Activated T-helper 1 cell treated with Interleukin-2 at 50 U/mL for 16 hours (primary cell): ENCODE measurements at regions not wholly inside any gene's neighbourhood (a gene's known extent, or its start where the extent isn't known, plus 50 kb on each side); places are given as distances from the start of the nearest gene placed in this dataset.

Experiments used
- DNase-seq: peaks from one replicate; pipeline ENCODE4 v3.0.0-alpha.2; 2020; ENCODE audit warnings: low read depth

DNA sequence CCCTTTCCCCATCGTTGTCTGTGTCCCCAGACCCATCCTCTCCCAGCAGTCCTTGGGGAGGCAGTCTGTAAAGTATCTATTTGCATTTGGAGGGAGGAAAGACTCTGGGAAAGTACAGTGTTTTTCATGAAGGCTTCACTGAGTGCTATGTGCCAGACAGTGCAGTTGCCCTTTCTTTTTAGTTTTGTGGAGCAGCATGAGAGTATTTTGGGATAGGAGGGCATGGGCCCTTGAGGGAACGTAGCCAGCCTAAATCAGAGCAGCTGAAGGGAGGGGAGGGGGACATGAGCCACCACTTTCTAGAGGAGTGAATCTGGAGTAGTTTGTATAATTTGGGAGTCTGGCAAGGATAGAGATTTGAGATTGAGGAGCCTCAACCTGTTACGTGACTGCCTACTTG lies 404.0 kb upstream of the KAZN start:
- no peak for DNase-seq

DNA sequence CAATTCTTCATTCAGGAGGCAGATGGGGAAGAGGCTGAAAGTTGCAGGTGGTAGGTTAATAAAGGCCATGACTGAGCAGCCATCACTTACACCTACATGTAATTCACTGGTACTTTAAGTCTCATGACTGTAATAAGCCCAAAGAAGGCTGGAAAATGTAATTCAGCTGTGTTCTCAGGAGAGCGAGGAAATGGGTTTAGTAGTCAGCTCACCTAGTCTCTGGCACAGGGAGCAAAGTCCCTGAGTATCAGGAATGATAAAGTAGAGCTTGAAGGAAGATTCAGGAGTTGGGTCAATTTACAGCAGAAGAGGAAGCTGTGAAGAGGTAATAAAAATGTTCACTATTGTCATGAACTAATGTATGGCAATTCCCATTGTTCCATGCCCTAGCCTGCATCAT lies 393.4 kb upstream of the KAZN start:
- DNase-seq, result no peak

DNA sequence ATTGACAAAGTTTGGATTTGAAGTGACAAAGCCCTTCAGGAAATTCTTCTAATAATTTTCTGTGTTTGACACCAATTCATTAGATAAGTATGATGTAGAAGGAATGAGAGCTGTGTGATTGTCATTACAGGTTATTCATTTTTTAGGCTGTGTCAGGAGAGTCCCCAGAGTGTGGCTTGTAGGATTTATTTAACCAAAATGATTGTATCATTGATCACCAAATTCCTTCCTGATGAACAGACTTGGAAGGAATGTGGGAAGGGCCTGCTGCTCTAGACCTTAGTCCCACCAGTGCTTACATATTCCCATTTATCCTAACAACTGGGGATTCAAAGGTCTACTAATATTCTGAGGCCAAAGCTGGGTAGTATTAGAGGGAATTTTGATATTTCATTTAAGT lies 383.3 kb upstream of the KAZN start:
- DNase-seq, result no peak

DNA sequence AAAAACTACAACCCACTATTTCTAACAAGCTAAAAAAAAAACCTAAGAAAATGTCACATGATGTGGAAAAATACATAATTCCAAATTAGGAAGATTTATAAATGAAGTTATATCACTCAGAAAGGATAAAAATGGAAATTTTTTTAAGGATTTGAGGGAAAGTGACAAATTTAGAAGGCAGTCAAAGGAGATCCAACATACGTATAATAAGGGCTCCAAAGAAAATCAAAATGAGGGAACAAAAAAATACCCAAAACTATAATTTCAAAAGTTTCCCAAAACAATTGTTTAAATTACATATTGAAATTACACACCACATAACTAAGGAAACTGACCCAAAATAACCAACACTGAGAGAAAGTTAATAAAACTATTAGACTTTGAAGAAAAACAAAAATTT lies 381.1 kb upstream of the KAZN start:
- no peak for DNase-seq

DNA sequence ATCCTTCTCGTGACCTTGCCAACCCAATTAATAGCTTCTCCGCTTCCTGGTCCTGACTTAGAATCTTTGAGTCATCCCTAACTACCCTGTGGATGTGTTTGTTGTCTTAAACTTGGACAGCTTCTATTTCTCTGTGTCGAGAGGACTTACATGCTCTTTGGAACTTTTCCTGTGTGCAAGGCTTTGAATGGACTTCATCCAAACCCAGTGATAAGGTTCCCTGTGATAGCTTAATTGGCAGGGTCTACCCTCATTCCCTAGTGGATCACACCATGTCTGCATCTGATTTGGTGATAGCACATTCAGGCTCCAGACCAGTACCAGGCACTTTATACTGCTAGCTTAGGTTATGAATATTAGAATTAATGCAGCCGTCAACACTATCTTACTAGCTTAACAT lies 378.2 kb upstream of the KAZN start:
- DNase-seq, result no peak

DNA sequence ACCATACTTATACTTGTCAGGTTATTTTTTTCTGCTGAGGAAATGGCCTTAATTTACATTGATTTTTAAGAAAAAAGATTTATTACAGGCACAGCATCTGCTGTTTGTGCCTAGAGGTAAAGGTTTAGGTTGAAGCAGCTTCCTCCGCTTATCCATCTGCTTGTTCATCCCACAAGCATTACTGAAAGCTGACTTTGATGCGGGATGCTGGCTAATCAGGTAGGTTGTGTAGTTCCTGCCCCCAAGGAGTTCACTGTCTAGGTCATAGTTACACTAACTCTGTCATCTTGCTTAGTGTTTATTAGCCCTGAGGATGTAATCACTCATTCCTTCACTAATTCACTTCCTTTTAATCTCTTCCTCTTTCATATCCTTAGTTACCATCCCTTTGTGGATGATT lies 377.7 kb upstream of the KAZN start:
- no peak for DNase-seq

DNA sequence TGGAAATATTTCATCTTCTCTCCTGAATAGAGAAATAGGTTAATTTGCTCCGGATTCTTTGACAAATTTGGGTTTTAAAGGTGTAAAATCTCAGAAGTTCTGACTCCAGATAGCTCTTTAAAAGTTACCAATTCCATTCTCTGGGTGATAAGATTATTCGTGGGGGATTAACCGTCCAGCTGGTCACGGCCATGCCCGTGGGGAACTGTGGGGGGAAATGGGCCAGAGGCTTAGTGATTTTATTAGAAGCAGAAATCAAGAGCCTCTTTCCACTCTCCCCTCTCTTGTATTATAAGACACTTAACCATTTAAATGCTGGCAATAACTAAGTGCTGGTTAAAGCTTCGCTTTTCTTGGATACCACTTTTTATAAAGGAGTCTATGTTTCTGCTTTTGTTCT lies 376.4 kb upstream of the KAZN start:
- no peak for DNase-seq

DNA sequence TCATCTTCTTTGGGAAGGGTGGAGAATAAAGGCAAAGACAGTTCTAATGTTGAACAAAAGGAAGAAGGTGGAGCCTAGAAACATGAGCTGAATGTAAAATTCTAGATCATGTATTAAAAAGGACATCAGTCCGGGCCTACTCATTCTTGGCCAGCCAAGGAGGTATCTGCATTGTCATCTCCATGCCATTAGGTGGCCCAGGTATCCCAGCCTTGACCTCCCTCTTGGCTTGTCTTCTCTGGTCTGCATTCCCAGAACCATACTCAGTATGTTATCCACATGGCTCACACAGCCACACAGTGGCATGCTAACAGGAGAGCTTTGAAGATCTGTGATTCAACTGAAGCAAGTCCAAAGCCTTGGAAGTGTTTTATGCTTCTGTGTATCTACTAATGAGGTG lies 369.8 kb upstream of the KAZN start:
- no peak for DNase-seq

DNA sequence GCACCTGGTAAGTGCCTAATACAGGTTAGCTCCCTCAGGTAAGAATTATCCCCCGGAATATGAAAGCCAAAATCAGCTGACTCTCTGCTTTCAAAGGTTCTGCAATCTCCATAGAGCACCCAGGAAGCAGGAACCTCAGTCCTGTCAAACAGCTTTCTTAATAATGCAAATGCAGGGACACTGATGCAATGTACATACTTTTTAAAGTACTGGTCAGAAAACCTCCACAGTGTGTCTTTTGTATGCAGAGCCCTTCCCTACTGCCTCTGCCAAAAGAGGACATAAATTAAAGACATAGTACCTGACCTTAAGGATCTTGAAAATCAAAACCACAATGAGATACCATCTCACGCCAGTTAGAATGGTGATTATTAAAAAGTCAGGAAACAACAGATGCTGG lies 365.0 kb upstream of the KAZN start:
- no peak for DNase-seq

DNA sequence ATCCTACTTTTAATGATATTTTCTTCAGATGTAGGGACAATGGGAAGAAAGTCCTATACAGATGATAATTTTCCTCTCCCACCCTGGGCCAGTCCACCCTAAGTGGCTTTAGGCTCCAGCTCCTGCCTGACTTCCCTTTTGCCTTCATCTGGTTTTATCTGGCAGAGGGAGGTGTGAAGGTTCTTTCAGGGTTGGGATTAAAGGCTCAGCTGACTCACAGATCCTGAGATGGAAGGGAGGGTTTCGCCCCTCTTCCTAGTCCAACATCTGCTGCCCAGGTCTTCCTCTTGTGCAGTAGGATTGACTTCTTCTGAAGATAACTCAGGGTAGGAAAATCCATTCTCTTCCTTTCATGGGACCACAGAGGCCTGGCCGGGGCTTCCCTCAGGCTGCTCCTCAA lies 362.4 kb upstream of the KAZN start:
- no peak for DNase-seq

DNA sequence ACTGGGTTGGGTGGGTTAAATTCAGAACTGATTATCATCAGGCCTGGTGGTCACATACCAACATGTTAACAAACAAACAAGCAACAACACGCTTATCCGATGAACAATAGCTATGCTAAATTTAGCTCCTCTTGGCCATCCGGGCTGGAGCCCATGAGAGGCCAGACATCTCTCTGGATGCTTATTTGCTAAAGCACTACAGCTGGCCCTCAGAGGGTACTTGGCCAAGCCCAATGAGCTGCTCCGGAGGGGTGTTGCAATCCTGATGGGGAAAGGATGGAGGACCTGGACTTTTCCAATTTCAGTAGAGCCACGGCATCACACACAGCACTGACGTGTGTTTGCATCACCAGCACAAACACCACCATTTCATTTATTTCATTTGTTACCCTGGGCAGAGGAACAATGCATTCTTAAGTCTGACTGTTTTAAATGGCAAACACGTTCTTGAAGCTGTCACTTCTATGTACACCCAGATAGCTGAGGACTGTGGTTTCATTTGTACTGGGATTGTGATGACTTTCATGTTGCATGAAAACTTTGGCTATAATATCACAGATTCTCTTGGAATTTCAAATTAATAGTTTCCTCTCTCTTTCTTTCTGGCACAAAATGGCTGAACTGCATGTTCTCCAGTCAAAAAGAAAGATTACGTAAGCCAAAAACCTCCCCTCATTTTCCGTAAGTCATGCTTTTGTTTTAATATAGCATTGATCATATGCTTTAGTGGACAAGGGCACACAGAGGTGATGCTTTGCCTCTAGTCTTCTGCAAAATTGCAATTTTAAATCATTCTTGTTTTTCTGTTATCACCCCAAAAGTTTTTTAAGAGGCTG lies 359.8 kb upstream of the KAZN start:
- DNase-seq, result no peak

DNA sequence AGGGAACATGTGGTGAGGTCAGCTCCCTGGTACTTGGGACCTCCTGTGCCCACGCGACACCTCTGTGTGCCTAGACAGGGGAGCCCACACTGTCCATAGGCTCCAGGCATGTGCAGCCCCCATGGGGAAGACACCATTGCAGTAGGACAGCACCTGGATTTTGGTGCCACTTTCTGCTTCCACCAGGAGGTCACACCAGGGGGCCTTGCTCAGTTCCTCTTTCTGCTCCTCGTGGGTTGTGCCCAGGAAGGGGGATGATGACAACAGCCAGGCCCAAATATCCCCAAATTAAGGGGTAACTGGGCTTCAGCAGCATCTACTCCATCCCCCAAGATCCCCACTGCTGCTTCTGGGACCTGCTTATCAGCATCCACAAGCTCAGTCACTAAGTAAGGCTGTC lies 358.2 kb upstream of the KAZN start:
- no peak for DNase-seq

DNA sequence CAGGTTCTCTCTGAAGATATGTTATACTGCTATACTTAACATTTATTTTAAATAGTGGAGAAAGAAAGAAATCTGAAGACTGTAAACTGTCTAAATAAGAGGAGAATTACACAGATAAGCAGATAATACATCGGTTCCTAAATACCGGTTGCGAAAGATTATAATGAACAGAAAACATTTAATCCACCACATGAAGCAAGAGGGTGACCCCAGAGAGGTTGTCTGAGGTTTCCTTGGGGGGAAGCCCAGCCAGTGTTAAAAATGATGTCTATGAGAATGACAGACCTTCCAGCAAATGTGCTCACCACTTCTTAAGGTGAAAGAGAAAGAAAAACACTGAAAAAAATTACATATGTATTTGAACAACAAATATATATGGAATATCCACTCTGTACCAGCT lies 356.4 kb upstream of the KAZN start:
- no peak for DNase-seq

DNA sequence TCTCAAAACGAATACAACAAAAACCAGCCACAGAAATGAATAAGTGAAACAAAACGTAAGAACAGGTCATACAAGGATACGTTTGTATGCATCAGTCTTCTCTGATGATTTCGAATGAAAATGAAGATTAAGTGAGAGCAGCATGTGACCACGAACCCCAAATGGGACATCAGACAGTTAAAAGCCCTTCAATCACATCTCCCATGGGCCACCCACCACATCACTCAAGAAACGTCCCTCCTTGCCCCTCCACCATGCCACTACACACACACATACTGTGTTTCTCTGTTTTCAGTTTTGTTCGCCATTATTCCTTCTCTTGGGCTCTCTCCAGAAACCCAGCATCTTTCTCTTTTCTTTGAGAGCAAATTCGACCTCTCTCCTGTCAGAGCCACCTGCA lies 355.6 kb upstream of the KAZN start:
- no peak for DNase-seq

DNA sequence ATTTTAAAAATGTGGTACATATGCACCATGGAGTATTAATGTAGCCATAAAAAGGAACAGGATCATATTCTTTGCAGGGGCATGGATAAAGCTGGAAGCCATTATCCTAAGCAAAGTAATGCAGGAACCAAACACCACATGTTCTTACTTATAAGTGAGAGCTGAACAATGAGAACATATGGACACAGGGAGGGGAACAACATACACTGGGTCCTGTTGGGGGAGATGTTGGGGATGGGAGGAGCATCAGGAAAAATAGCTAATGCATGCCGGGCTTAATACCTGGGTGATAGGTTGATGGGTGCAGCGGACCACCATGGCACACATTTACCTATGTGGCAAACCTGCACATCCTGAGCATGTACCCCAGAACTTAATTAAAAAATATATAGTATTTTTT lies 352.5 kb upstream of the KAZN start:
- no peak for DNase-seq

DNA sequence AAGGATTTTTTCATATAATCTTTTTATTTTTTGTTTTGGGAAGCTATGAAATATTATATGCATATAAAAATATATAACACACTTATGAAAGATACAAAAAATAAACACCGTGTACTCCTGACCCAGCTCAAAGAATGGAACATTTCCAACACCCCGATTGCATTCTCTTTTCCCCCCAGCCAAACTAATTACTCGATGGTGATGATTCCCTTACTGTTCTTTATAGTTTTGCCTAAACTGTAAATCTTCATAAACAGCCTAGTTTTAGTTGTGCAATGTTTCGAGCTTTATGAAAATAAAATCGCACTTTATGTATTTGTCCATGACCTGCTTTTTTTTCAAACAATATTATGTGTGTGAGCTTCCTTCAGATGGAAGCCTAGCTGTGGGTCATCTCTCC lies 352.0 kb upstream of the KAZN start:
- no peak for DNase-seq

DNA sequence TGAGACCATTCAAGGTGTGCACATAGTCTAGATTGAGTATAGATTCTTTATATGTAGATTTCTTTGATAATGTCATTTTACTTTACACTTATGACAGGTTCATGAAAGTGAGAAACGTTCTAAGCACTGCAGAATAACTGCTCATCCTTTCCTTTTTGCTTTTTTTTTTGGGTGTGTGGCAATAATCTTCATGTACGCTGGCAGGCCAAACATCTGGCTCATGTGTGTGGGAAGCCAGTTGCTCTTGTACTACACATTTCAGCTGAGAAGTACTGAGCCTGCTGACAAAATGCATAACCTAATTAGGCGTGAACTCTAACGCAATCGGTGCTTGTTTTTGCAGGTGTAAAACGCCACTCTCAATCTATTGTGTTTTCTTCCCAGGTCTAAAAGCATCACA lies 350.8 kb upstream of the KAZN start:
- DNase-seq, result no peak

DNA sequence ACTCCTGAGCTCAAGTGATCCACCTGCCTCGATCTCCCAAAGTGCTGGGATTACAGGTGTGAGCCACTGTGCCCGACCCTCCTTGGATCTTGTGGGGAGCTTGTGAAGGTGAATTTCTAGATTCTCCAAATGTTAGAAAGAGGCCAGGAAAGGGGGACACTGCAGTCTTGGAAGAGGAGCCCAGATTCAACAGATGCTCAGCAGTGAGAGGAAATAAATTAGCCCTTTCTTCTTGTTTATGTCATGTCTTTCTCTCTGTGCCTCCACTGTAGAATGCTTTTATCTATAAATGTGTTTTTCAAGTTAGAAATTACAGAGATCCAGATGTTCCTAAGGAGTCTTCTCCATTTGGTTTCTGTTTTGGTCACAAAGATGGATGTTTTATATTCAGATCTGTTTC lies 346.6 kb upstream of the KAZN start:
- DNase-seq, result no peak

DNA sequence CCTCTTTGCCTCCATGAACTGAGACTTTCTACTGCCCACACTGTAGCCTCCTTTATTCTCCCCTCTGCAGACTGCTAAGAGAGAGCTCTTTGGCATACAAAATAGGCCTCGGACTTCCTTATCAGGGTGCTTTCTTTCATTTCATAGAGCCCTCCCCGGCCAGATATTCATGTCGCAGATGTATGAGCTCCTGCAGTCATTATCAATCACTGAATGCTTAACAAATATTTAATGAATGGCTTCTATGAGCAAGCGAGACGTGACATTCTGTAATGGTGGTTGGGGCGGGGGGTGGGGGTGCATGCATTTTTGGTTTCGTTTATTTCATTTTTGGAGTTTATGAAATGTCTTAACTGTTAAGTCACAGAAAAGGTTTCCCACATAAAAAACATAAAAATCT lies 344.8 kb upstream of the KAZN start:
- DNase-seq, result no peak

DNA sequence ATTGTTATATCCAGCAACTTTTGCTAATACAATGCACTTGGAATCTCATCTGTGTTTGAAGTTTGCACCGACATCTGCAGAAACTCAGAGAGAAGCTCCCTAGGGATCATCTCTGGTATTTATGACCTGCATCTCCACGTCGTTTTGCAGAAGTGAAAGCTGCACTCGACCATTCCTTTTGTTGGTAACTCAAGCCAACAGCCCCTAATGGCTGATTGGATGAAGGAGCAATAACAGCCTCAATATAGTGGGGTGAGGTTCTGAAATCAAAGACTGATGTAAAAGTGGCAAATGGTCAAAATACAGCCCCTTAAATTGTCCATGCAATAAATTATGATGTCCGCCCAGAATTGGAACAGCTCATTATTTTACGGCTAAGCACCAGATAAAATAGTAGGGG lies 344.2 kb upstream of the KAZN start:
- DNase-seq, result no peak

DNA sequence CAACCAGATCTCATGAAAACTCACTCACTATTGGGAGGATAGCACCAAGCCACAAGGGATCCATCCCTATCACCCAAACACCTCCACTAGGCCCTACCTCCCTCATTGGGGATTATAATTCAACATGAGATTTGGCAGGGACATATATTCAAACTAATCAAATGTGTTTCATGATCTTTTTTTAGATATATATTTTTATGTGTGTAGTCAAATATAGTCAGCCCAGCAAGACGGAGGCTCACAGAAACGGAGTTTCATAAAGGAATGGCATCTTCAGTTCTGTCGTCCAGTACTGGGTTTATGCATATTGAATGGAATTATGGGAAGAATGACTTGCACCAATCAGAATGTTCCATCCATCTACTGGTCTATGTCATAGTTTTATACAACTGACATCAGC lies 343.3 kb upstream of the KAZN start:
- no peak for DNase-seq

DNA sequence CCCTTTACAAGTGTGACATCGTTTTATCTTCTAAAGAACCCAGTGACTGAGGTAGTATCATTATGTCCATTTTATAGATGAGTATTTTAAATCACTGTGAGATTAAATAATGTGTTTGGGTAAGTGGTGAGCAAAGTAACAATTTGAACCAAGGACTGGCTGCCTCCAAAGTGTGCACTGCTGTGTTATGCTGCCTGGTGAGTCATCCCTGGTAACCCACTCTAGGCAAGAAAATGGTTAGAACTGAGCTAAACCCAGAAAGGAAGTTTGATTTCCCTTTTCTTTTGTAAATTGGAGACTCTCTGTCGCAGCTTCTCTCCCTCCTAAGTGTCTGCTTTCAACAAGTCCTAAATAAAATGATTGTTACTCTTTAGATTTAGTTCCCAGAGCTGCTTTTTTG lies 342.8 kb upstream of the KAZN start:
- DNase-seq, result no peak

DNA sequence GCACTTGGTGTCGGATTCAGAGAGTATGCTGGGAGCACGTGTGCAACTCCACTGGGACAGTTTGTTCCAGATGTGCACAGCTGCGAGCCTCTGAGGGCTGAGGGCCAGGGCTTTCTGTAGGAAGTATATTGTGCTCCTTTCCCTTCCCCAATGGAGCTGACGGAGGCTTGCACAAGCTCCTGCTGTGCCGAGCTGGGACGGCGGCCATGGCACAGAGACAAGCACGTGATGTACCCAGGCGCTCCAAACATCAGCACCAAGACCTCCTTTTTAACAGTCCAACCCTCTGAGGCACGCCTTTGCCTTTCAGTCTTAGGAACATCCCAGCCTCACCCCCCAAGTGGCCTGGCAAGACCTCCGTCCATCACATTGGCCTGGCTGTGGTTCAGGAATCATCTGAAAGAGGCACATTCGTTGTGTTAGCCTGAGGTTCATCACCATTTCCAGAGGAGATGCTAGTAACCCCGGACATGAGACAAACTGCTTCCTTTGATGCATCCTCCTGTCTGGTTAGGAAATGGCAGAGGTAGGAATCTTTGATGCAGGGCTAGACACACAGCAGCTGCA lies 339.2 kb upstream of the KAZN start:
- DNase-seq, result no peak

DNA sequence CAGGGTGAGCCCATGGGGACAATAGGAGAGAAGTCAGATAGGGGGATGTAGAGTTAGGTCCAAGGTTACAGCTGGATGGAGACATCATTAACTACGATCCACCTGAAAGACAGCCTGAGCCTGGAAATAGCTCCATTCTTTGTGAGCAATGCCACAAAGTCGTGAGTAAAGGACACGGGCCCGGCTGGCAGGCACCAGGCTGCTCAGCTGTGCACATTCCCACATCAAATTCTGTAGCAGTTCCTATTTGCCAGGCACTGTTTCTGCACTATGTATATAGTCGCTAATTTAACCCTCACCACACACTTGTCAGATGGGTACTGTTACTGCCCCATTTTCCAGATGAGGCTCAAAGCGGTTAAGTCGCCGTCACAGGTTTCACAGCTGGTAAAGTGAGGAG lies 338.0 kb upstream of the KAZN start:
- DNase-seq, result no peak
